Smooth muscle cell (in vitro differentiated cells): ENCODE measurements at regions not wholly inside any gene's neighbourhood (a gene's known extent, or its start where the extent isn't known, plus 50 kb on each side); places are given as distances from the start of the nearest gene placed in this dataset.

Source experiments
- DNase-seq: peaks from one replicate; lab custom pipeline; 2025; ENCODE audit not compliant: unreplicated experiment; lab: John Stamatoyannopoulos, UW
- H2AFZ ChIP-seq: fragments of 200-600 bp; sonication (generic); 2 replicates; pipeline ENCODE4 v1.6.0; 2016; ENCODE audit warnings: antibody characterized with exemption, low read depth, mild to moderate bottlenecking
- H3F3A ChIP-seq: fragments of 200-600 bp; sonication (generic); 2 replicates; pipeline ENCODE4 v1.6.0; 2017; ENCODE audit warnings: antibody characterized with exemption, low read depth
- H3K27ac ChIP-seq: fragments of 200-600 bp; sonication (generic); 2 replicates; pipeline ENCODE4 v1.5.1; 2016; ENCODE audit warnings: low read depth, mild to moderate bottlenecking
- H3K27me3 ChIP-seq: fragments of 200-600 bp; sonication (generic); 2 replicates; pipeline ENCODE4 v1.6.1; 2016; ENCODE audit warnings: low read depth, mild to moderate bottlenecking
- H3K36me3 ChIP-seq: fragments of 200-600 bp; sonication (generic); 2 replicates; pipeline ENCODE4 v1.5.1; 2016; ENCODE audit warnings: low read depth
- H3K4me1 ChIP-seq: fragments of 200-600 bp; sonication (generic); 2 replicates; pipeline ENCODE4 v1.5.1; 2016; ENCODE audit warnings: low read depth
- H3K4me2 ChIP-seq: fragments of 200-600 bp; sonication (generic); 2 replicates; pipeline ENCODE4 v1.6.0; 2016; ENCODE audit warnings: mild to moderate bottlenecking
- H3K4me3 ChIP-seq: fragments of 200-600 bp; sonication (generic); 2 replicates; pipeline ENCODE4 v1.5.1; 2016; ENCODE audit warnings: mild to moderate bottlenecking
- H3K79me2 ChIP-seq: fragments of 200-600 bp; sonication (generic); 2 replicates; pipeline ENCODE4 v1.6.0; 2016; ENCODE audit warnings: low read depth, mild to moderate bottlenecking
- H3K9ac ChIP-seq: fragments of 200-600 bp; sonication (generic); 2 replicates; pipeline ENCODE4 v1.6.0; 2016; ENCODE audit warnings: low read depth
- H3K9me3 ChIP-seq: fragments of 200-600 bp; sonication (generic); replicated peaks from 2 replicates; pipeline ENCODE4 v1.5.1; 2016; ENCODE audit warnings: low read depth
- H4K20me1 ChIP-seq: fragments of 200-600 bp; sonication (generic); 2 replicates; pipeline ENCODE4 v1.6.0; 2016; ENCODE audit warnings: low read depth
- CTCF ChIP-seq: fragments of 200-600 bp; sonication (generic); IDR thresholded peaks from 2 replicates; pipeline ENCODE4 v1.5.1; 2017; ENCODE audit warnings: borderline replicate concordance, mild to moderate bottlenecking, antibody characterized with exemption; ENCODE audit not compliant: insufficient read depth, poor library complexity, severe bottlenecking
- WGBS: methylation state at CpG from one replicate; pipeline ENCODE4 v1.1.7; 2016; ENCODE audit warnings: low lambda C conversion rate; 5-methylcytosine and 5-hydroxymethylcytosine counted together

GRCh38 chr19:30609656-30610270 is 237.6 kb downstream of the ZNF536 start:
- 65% methylated on average over 2 of the region's 2 CpGs for WGBS
- no peak overlapping the region for H3K27ac ChIP-seq
- no peaks in the 10 kb centered on the region for H3F3A ChIP-seq
- no peak for DNase-seq
- no peak overlapping the region for H3K4me2 ChIP-seq
- no peak overlapping the region for H3K9ac ChIP-seq
- H3K36me3 ChIP-seq, result no peaks in the 10 kb centered on the region
- H3K4me1 ChIP-seq, result no peaks in the 10 kb centered on the region
- H2AFZ ChIP-seq, result no peak overlapping the region
- H3K4me3 ChIP-seq, result no peak overlapping the region
- no peak for TF ChIP-seq CTCF
- no peaks in the 10 kb centered on the region for H3K9me3 ChIP-seq
- peaks cover 8% of the 10 kb centered on the region for H3K27me3 ChIP-seq
- no peaks in the 10 kb centered on the region for H3K79me2 ChIP-seq
- no peaks in the 10 kb centered on the region for H4K20me1 ChIP-seq

GRCh38 chr19:30608471-30608870 is 236.3 kb downstream of the ZNF536 start:
- Histone ChIP-seq H3K9me3 (no peaks in the 10 kb centered on the region), H3K4me1 (no peaks in the 10 kb centered on the region), H3K36me3 (no peaks in the 10 kb centered on the region), H3K27ac (no peak overlapping the region), H3K9ac (no peak overlapping the region), H3K79me2 (no peaks in the 10 kb centered on the region), H3K27me3 (peaks cover 8% of the 10 kb centered on the region), H3F3A (no peaks in the 10 kb centered on the region), H3K4me3 (no peak overlapping the region), H2AFZ (no peak overlapping the region), H4K20me1 (no peaks in the 10 kb centered on the region), H3K4me2 (no peak overlapping the region)
- WGBS, result 79% methylated on average over 1 of the region's 1 CpG
- TF ChIP-seq CTCF, result no peak
- no peak for DNase-seq
